ENCODE measurements at regions not wholly inside any gene's neighbourhood (a gene's known extent, or its start where the extent isn't known, plus 50 kb on each side); places are given as distances from the start of the nearest gene placed in this dataset.
A peak's percentile ranks its signal among the peaks of the same experiment; 100 is the strongest.

- no peaks in the 10 kb centered on the region for H3K36me3 ChIP-seq (replicated peaks in 1 of 2; ENCODE audit: insufficient read depth in 1 of 2, low read depth in 2 of 2)
- peaks cover 2% of the 10 kb centered on the region for H3K4me1 ChIP-seq
- no peak for DNase-seq
- no peaks in the 10 kb centered on the region for H3K9me3 ChIP-seq
- no peaks in the 10 kb centered on the region for H3K27me3 ChIP-seq
- H3K27ac ChIP-seq = no peak overlapping the region
- no peak for ATAC-seq
- intact Hi-C loops (cut with DNase I) = no loop called here
- no peak overlapping the region for H3K4me3 ChIP-seq
- no peak for TF ChIP-seq POLR2A (IDR thresholded peaks at IDR 0.05)
- TF ChIP-seq CTCF (IDR thresholded peaks at IDR 0.05) = no peak
Measured at GRCh38 chr13:73687929-73688328, 446.3 kb downstream of the KLF12 start.

DNA sequence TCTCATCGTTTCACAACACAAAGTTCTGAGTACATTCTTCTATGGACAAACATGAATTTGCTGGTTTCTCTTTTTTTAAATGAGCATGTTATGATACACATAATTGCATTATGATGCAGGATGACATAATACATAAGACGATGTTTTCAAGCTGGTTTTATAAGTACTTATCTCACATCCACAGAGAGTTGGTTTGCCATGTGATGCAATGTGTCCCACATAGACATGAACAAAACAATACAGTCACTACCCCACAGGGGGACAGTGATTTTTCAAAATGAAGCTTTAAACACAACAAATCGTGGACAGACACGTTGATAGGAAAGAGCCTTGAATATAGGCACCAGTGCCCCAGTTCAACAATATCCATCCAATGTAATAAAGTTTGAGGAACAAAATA lies 447.1 kb downstream of the KLF12 start:
- 80 to 83% methylated on average over 4 of the region's 4 CpGs for WGBS, 2 donors
- intact Hi-C loops (cut with DNase I) = no loop called here
- Histone ChIP-seq H3K27me3 (no peaks in the 10 kb centered on the region), H3K27ac (no peak overlapping the region), H3K4me1 (peaks cover 2% of the 10 kb centered on the region), H3K36me3 (replicated peaks in 1 of 2; ENCODE audit: insufficient read depth in 1 of 2, low read depth in 2 of 2) (no peaks in the 10 kb centered on the region), H3K9me3 (no peaks in the 10 kb centered on the region), H3K4me3 (no peak overlapping the region)
- DNase-seq = no peak
- ATAC-seq = no peak
- TF ChIP-seq CTCF (IDR thresholded peaks at IDR 0.05) (no peak), POLR2A (IDR thresholded peaks at IDR 0.05) (no peak)

- Histone ChIP-seq H3K4me3 (no peak overlapping the region), H3K4me1 (peaks cover 2% of the 10 kb centered on the region), H3K36me3 (replicated peaks in 1 of 2; ENCODE audit: insufficient read depth in 1 of 2, low read depth in 2 of 2) (no peaks in the 10 kb centered on the region), H3K27me3 (no peaks in the 10 kb centered on the region), H3K9me3 (no peaks in the 10 kb centered on the region), H3K27ac (peak overlapping the region in 1 of 4 donors; percentile 5)
- 85 to 86% methylated on average over 10 to 11 of the region's 11 CpGs for WGBS, 2 donors
- no peak for TF ChIP-seq CTCF (IDR thresholded peaks at IDR 0.05)
- TF ChIP-seq POLR2A (IDR thresholded peaks at IDR 0.05) = no peak
- intact Hi-C loops (cut with DNase I) = no loop called here
- no peak for DNase-seq
- no peak for ATAC-seq
Measured at GRCh38 chr13:73684750-73685149, 449.5 kb downstream of the KLF12 start.

GRCh38 chr13:73684286-73684685 lies 449.9 kb downstream of the KLF12 start:
- WGBS, 2 donors = 40 to 56% methylated on average over 3 of the region's 3 CpGs
- no peak for TF ChIP-seq CTCF (IDR thresholded peaks at IDR 0.05)
- no peak for TF ChIP-seq POLR2A (IDR thresholded peaks at IDR 0.05)
- ATAC-seq = no peak
- intact Hi-C loops (cut with DNase I) = no loop called here
- Histone ChIP-seq H3K27me3 (no peaks in the 10 kb centered on the region), H3K27ac (peak overlapping the region in 1 of 4 donors; percentile 5), H3K9me3 (no peaks in the 10 kb centered on the region), H3K4me1 (peaks cover 2% of the 10 kb centered on the region), H3K4me3 (no peak overlapping the region), H3K36me3 (replicated peaks in 1 of 2; ENCODE audit: insufficient read depth in 1 of 2, low read depth in 2 of 2) (no peaks in the 10 kb centered on the region)
- no peak for DNase-seq

- Histone ChIP-seq H3K4me3 (no peak overlapping the region), H3K36me3 (replicated peaks in 1 of 2; ENCODE audit: insufficient read depth in 1 of 2, low read depth in 2 of 2) (no peaks in the 10 kb centered on the region), H3K27ac (no peak overlapping the region), H3K9me3 (no peaks in the 10 kb centered on the region), H3K4me1 (peaks cover 2% of the 10 kb centered on the region), H3K27me3 (no peaks in the 10 kb centered on the region)
- WGBS, 2 donors = 82% methylated on average over 3 of the region's 3 CpGs
- ATAC-seq (no peak), DNase-seq (no peak)
- no peak for TF ChIP-seq CTCF (IDR thresholded peaks at IDR 0.05)
- no peak for TF ChIP-seq POLR2A (IDR thresholded peaks at IDR 0.05)
- intact Hi-C loops (cut with DNase I) = no loop called here
Measured at GRCh38 chr13:73683746-73684145, 450.5 kb downstream of the KLF12 start.

All from body of pancreas (tissue), 4 donors.